IPS-NIHi11 (cell line): ENCODE measurements at regions not wholly inside any gene's neighbourhood (a gene's known extent, or its start where the extent isn't known, plus 50 kb on each side); places are given as distances from the start of the nearest gene placed in this dataset.
"Not testable (repeated sequence)": the region's sequence is repeated elsewhere in the genome, so short reads cannot be mapped to it uniquely, and the experiment has no call there.

ENCODE experiments used
- DNase-seq: peaks from one replicate; pipeline ENCODE4 v3.0.0; 2012; ENCODE audit warnings: mixed read lengths, low spot score

- not testable (repeated sequence) for DNase-seq
Observed at GRCh38 chr3:40949347-40949746, 250.0 kb upstream of the CTNNB1 start.

DNA sequence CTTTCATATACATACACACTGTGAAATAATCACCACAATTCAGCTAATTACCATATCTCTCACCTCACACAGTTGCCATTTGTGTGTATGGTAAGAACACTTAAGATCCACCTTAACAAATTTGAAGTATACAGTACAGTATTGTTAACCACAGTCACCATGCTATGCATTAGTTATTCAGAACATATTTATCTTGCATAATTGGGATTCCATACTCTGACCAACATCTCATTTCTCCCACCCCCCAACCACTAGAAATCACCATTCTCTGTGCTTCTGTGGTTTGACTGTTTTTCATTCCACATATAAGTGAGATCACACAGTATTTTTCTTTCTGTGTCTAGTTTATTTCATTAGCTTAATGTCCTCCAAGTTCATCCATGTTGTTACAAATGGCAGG, 247.7 kb upstream of the CTNNB1 start:
- DNase-seq, result no peak

GRCh38 chr3:40961104-40961857, 238.0 kb upstream of the CTNNB1 start:
- no peak for DNase-seq

GRCh38 chr3:40962721-40963120, 236.6 kb upstream of the CTNNB1 start:
- DNase-seq, result no peak

DNA sequence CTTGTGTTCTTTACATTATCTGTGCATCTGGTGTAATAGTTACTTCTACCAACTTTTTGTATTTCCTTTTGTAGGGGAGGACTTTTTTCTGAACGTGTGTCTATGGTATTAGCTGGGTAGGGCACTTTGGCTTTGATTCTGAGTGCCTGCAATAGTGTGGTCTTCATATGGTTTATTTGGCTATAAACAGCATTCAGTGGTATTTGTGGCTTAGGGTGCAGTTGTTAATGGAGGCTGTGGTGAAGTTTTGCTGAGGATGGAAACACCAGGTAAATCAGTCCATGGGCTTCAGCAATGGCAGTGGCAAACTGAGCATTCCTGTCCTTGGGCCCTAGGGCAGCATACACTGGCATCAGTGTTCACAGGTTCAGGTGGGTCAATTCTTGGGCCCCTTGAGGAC, 230.6 kb upstream of the CTNNB1 start:
- no peak for DNase-seq

- no peak for DNase-seq
Observed at GRCh38 chr3:40969341-40969740, 230.0 kb upstream of the CTNNB1 start.

DNA sequence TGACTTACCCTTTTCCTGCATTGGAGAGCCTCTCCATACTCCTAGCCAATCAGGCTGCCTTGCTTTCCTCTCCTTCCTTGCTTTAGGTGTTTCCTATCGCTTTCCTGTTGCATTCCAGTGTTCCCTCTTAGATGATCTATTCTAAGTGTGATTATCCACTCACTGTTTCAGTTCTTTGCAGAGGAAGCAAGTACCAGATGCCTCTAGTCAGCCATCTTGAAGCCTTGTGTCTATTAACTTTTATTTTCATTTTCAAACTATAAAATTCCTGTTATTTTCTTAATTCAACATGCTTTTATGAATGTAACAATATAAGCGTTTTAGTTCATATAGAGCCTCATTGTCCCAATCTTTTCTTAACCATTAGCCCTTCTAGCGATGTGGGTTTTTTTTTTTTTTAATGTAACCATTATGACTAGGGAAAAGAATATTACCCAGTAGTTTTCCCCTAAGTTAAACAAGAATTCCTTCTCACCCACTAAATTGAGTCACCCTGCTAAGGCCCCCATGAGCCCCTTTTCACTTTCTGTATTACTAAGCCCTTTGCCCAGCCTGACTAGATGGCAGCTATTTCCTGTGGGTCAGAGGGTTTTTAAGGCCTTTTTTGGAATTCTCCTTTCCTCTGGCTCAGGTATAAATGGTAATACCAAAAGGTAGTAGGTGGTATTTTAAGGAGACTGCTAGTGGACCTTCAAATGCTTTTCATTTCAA, 229.4 kb upstream of the CTNNB1 start:
- DNase-seq, result no peak

GRCh38 chr3:40971191-40972168, 227.8 kb upstream of the CTNNB1 start:
- DNase-seq, result no peak

DNA sequence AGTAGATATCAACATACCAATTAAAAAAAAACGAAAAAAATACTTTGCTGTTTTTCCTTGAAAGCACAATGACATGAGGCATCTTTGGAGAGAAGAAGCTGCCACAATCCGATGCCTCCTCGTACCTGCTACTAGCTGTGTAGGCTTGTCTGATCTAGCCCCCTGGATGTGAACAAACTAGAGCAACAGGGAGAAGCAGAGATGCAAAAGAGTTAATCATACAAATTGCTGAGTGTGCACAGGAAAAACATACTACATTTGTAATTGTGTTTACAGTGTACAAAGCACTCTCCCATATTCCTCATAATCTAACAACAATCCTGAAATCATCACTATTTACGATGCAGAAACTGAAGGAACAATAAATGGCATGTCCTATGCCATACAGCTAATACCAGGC, 227.0 kb upstream of the CTNNB1 start:
- DNase-seq, result no peak

DNA sequence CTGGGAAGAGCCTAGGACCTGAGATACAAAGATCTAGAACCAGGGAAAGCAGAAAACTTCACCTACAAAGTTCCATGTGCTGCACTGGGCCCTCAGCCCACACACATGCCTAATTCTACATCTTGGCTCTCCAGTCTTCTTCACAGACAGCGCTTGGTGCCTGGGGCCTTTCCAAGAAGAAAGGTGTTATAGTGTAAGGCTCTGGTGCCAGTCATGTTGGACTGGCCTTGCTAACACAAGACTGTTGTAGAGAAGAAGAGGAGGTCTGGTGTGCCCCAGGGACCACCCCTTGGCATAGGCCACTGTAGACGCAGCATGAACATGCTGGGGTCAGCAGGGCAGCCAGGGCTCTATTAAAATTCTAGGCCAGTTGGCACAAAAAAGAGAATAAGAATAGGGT, 226.2 kb upstream of the CTNNB1 start:
- no peak for DNase-seq

DNA sequence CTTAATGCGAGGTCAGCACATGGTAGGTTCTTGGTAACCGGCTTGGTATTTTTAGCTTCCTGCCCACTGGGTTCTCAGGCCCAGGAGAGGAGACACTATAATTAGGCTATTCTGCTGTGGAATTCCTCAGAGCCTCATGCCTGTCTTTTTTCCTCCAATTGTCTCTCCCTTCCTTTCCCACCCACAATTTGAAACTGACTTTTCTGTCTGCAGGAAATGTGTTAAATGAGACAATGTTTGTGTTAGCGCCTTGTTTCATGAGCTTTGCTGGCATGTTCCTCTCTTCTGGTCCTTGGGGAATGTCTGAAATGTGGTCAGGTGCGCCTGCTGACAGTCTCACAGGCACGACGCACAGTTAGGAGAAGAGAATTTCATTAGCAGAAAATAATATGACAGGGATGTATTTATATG, 223.6 kb upstream of the CTNNB1 start:
- DNase-seq, result no peak

DNA sequence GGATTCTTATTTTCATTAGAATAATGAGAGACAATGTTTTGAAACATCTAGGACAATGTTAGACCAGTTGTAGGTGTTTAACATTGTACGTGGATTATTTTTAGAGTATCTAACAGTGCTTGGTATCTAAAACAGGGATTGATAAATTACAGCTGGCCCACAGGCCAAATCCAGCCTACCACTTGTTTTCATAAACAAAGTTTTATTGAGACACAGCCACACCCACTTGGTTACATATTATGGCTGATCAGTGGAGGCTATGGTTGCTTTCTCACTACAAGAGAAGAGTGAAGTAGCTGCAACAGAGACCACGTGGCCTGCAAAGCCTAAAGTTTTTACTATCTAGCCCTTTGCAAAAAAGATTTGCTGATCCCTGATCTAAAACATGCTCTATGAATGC, 223.1 kb upstream of the CTNNB1 start:
- no peak for DNase-seq

DNA sequence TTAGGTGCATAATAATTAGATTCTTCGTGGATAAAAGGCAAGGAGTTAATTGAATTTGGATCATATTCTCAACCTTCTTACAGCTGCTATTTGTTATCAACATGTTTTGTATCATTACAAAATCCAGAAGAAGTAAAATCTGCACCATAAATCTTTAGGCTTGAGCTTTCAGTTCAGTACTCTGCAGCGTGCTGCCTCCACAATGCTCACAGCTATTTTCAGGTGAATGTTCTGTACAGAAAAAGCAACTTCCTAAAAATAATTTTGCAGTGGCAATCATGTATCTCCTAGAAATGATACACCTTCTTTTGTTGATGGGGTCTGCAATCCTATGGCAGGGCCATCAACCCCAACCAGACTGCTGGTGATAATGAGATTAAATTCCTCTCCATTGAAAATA, 220.9 kb upstream of the CTNNB1 start:
- DNase-seq, result no peak

- no peak for DNase-seq
Observed at GRCh38 chr3:40979962-40980361, 219.3 kb upstream of the CTNNB1 start.

GRCh38 chr3:40980467-40980866, 218.8 kb upstream of the CTNNB1 start:
- DNase-seq, result no peak

- no peak for DNase-seq
Observed at GRCh38 chr3:40985195-40985594, 214.1 kb upstream of the CTNNB1 start.

GRCh38 chr3:40988468-40988867, 210.8 kb upstream of the CTNNB1 start:
- no peak for DNase-seq

DNA sequence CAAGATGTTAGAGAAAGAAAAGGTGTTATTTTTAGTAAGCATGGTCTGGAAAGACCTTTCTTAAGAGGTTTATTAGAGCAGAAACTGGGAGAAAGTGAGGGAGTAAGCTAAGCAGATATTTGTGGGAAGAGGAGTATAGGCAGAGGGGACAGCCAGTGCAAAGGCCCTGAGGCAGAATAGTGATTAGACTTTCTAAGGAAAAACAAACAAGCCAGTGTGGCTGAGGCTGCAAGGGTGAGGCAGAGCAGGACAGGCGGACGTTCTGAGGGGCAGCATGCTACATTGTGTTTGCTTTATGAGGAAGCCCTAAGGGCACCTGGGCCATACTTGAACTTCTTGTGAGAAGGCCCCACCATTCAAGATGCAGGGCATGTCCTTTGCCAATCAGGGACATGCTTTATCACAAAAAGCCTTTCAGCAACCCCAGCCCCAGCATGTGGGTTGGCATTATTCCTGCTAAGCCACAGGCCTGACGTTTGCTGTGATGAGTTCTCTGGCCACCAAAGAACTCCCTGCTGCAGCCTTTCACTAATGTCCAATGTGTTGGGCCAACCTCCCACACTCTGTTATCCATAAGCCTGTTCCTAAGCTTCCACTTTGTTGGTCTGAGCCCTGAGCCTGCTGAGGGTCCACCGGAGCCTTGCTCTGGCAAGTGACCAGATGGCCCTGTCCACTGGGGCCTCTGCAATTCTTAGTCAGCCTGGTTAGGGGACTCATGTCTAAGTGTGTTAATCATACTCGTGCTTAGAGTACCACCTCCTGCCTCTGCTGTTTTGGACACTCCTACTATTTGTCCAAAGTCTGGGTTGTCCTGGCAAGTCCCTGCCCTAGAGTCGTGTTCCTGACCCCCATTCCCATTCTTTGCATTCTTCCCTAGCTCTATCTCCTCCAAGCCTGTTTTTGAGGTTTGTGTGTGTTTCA, 209.9 kb upstream of the CTNNB1 start:
- no peak for DNase-seq

DNA sequence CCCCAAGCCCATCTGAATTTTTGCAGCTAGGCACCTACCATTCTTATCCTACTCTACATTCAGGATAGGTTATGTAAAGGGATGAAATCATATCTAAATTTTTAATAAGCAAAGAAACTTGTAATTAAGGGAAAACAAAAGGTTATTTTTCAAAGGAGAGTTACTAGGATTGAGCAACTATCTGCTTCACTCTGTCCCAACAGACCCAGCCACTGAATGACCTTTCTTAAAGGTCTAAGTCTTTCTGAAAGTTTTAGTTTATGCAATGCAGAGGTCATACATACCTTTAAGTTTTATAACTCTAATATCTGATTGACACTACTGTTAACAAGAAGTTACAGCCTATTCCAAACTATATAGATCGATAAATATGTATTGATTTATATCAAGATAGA, 209.2 kb upstream of the CTNNB1 start:
- no peak for DNase-seq

- no peak for DNase-seq
Observed at GRCh38 chr3:40992023-40992422, 207.3 kb upstream of the CTNNB1 start.

DNA sequence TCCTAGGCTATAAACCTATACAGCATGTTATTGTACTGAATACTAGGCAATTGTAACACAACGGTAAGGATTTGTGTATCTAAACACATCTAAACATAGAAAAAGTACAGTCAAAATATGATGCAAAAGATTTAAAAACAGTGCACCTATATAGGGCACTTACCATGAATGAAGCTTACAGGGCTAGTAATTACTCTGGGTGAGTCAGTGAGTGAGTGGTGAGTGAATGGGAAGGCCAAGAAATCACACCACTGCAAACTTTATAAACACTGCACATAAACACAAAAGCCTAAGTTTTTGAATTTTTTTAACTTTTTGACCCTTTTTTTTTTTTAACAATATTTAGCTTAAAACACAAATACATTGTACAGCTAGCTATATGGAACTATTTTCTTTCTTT, 204.7 kb upstream of the CTNNB1 start:
- DNase-seq, result no peak

DNA sequence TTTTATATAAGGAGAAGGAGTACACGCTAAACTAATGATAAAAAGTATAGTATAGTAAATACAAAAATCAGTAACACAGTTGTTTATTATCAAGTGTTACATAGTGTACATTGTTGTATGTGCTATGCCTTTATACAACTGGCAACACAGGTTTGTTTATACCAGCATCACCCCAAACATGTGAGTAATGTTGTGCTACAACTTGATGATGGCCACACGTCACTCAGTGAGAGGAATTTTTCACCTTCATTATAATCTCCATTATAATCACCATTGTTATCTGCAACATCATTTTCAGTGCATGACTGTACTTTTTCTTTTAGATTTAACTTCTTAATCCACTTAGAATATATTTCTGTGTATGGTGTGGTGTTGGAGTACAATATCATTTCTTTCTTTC, 204.0 kb upstream of the CTNNB1 start:
- no peak for DNase-seq
